GM19397 (cell line): ENCODE measurements at regions not wholly inside any gene's neighbourhood (a gene's known extent, or its start where the extent isn't known, plus 50 kb on each side); places are given as distances from the start of the nearest gene placed in this dataset.
"Not testable (repeated sequence)": the region's sequence is repeated elsewhere in the genome, so short reads cannot be mapped to it uniquely, and the experiment has no call there.

Experiments used
- ATAC-seq: cut with Tn5 transposase; IDR thresholded peaks from one replicate; pipeline ENCODE4 v1.9.1; 2021; ENCODE audit warnings: mild to moderate bottlenecking, moderate library complexity; ENCODE audit not compliant: unreplicated experiment

GRCh38 chr1:66424530-66424929, 109.4 kb upstream of the SGIP1 start:
- not testable (repeated sequence) for ATAC-seq

DNA sequence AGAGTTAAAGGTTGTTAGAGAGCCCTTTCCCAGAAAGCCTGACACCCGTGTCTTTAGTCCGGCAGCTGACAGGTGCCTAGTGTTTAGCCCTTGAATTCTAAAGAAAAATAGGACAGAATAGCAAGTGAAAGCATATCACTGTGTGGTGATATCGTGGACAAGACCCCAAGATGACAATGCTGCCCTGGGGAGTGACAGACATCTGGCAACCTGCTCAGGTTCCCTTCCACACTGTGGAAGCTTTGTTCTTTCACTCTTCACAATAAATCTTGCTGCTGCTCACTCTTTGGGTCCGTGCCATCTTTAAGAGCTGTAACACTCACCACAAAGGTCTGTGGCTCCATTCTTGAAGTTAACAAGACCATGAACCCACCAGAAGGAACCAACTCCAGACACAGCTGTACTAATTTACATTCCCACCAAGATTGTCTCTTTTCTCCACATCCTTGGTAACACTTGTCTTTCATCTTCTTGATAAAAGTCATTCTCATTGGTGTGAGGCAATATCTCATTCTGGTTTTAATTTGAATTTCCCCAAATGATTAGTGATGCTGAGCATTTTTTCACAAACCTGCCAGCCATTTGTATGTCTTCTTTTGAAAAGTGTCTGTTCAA, 107.6 kb upstream of the SGIP1 start:
- peak; percentile 57 for ATAC-seq

GRCh38 chr1:66430815-66431214, 103.1 kb upstream of the SGIP1 start:
- ATAC-seq = not testable (repeated sequence)

DNA sequence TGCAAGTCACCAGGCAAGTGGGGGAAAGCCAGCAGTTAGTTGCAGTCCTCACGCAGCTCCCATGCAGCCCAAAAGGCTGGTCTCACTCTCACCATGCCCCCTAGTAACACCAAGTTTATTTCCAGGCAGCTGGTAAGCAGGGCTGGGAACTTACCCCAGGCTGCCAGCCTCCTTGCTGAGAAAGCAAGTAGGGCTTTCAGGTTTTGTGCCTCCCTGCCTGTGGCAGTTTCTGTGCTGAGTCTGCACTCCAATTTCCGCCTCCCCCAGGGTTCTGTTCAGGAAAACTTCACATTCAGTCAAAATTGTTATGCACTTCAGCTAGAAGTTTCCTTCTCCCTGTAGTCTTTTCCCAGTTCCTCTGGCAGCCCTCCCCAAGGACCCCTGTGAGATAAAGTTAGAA, 102.0 kb upstream of the SGIP1 start:
- no peak for ATAC-seq

DNA sequence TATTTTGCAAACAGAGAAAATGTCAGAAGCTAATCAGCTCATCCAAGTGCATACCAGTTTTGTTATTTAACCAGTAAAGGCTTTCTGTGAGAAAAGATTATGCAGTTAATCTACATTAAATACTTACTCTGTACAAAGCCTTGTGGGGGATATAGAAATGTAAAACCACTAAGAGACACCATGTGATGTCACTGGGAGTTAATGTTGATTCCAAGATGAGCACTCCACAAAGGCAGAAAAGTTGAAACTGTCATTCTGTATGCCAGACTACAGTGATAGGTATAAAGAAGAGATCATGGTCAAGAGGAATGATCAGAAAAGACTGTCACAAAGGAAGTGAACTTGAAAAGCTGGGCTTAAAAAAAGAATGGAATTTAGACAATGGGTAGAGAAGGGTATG, 100.3 kb upstream of the SGIP1 start:
- ATAC-seq = no peak

- no peak for ATAC-seq
These were observed 99.9 kb upstream of the SGIP1 start for GRCh38 chr1:66434096-66434495.

DNA sequence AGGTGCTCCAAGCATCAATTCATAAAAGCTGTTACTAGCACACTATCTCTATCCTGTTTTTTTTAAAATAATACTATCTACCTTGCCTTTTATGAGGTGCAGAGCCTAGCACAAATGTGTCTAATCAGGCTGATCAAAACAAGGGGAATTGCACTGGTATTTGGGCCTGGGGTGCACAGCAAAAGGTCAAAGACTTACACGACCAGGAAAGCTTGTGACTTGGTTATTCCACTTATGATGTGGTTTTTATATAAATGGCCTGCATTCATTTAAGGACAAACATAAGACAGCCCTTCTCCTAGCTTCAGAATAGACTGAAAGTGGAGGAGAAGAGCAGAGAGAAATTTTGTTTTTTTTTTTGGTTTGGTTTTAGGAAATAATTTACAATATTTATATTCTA, 98.4 kb upstream of the SGIP1 start:
- no peak for ATAC-seq

DNA sequence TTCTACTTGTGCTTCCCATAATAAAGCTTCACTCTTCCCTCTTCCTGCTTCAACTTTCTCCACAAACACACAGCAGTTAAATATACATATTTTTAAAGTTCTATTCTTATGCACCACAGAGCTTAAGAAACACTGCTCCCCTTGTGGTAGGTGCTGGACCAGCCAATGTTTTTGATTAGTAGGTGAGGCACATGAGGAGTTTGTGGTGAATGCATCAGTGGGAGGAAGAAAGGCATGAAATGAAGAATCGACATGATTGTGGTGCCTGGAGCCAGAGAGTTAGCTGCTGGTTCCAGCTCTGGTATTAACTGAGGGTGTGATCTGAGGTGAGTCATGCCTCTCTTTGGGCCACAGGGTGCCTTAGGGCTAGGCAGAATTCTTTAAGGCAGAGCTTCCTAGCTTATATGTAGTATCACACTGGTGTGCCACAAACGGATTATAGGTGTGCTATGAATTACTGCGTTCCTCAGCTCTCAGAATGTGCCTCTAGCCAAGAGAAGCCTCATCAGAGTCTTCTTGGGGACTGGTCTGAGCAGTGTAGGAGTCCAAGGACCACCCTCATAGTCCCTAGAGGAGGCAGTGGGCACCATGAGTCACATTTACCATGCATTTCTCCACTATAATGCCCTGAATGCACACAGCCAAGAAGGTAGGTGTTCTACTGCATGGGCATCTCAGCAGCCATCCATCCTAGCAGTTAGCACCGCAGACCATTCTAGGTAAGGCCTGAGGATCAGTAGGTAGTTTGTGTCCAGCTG, 97.4 kb upstream of the SGIP1 start:
- ATAC-seq = peak; percentile 68

DNA sequence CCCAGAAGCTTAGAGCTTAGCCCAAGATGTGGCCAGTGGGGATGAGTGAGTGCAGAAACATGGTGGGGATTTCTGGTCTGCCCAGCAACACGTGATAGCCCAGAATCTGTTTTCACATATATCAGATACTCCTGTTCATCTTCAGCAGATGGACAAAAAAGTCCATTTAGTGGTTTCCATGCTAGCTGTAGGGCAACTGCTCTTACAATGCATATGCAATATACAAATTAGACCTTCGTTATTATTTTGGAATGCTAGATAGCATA, 96.9 kb upstream of the SGIP1 start:
- ATAC-seq = peak; percentile 11

DNA sequence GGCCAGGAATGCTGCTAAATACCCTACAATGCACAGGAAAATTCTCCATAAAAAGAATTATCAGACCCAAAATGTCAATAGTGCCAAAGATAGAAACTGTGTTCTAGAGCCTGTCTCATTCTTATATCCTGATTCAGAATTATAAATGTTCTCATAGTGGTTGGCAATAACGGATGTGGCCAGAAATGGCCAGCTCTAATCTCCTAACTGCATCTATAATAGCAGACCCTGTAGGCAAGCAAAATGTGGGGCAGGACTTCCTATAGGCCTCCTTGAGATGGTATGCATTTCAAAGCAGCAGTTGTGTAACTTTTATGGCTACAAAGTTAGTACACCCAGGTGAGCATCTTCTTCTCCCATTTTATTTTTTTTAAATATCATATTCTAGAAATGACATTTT, 95.9 kb upstream of the SGIP1 start:
- no peak for ATAC-seq

DNA sequence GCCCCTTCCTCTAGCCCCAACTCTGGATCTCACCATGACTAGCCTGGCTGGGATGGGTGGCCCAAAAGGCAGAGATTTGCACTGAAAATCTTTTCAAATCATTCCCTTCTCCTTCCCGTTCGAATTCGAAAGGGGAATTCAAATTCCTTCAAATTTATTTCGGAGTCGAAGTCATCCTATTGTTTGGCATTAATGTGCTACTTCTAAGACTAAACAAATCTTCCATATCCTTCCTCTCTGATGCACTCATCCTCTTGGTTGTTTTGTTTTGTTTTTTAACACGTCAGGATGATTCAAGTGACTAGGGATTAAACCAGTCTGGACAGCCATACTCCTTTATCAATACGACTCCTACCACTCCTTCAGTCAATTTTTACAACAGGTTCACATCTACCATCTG, 95.5 kb upstream of the SGIP1 start:
- ATAC-seq = no peak

- ATAC-seq = peak; percentile 50
These were observed 94.8 kb upstream of the SGIP1 start for GRCh38 chr1:66439031-66439740.

- no peak for ATAC-seq
These were observed 90.2 kb upstream of the SGIP1 start for GRCh38 chr1:66443793-66444192.

DNA sequence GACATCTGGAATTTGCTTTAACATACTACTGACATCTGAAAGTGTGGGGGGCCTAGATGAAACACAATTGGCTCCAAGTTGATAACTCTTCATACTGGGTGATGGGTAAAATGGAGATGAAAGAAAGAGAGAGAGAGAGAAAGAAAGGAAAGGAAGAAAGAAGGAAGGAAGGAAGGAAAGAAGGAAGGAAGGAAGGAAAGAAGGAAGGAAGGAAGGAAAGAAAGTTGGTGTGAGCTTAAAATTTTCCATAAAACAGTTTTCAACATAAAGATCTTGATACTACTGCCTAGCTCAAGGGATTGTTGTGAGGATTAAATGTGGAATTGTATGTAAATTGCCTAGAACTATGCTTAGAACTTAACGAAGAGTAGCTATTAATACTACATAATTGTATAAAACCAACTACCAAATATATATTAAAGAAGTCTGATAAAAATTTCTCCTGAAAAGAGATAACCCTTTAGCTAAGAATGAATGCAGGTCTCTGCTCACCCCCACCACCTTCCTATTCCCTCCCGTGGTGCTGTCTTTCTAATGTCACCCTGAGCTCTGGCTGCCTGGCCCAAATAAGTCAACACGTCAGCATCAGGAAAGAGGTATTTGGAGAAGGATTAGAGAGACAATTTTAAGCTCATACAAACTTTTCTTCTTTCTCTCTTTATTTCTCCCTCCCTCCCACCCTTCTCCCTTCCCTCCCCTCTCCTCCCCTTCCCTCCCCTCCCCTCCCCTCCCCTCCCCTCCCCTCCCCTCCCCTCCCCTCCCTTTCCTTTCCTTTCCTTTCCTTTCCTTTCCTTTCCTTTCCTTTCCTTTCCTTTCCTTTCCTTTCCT, 89.3 kb upstream of the SGIP1 start:
- no peak for ATAC-seq

- peak; percentile 81 for ATAC-seq
These were observed 88.3 kb upstream of the SGIP1 start for GRCh38 chr1:66445492-66446181.

DNA sequence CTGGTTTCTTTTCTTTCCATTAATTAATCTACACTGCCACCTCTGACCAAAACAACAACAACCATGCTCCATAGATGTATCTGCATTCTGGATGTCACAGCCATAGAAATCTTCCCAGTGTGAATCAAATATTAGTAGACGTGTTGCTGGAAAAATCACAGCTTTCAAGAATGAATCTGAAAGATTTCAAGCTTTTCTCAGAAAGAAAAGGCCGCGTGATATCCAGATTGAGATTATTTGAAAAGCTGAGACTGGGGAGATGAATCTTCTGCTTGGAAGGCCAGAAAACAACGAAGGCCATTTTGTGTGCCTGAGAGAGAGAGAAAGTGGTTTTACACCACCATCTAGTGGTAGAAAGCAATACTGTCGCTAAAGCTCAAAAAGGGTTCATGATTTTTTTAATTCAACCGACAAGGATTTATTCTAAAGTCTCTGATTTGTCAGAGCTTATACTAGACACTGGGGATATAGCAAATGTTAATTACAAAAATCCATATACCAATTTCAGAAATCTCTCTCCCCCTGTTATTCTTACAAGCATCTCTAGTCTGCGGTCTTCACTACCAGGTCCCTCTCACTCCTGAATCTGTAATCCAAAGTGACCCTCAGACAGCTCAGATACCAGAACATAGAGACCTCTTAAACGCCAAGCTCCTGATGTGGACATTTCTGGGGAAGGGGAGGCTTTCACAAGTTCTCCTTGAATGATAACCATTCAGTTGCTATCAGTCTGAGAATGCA, 87.5 kb upstream of the SGIP1 start:
- ATAC-seq = peak; percentile 40

- no peak for ATAC-seq
These were observed 83.9 kb upstream of the SGIP1 start for GRCh38 chr1:66450043-66450514.

- no peak for ATAC-seq
These were observed 83.1 kb upstream of the SGIP1 start for GRCh38 chr1:66450847-66451246.

GRCh38 chr1:66452162-66452561, 81.8 kb upstream of the SGIP1 start:
- no peak for ATAC-seq

DNA sequence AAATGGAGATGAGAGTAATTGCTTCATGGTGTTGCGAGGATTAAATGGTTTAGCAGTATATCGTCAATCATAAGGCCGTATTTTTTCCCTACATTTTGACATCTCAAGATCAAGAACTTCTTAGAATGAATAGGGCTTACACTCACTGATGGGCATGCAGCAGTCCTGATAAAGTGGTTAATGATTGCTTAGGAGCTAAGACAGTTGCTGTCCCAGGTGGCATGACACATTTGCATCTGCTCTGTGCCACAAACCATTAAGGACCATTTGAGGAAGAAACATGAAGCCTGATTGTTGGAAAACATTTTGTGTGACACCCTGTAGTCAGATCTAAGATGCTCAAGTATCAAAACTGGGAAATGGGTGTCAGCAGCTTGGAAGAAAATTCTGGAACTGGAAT, 81.0 kb upstream of the SGIP1 start:
- peak; percentile 78 for ATAC-seq
